Thoracic aorta (tissue), 2 donors: ENCODE measurements at regions not wholly inside any gene's neighbourhood (a gene's known extent, or its start where the extent isn't known, plus 50 kb on each side); places are given as distances from the start of the nearest gene placed in this dataset.

Experiments used
- ATAC-seq: fragments of 150-250 bp; one replicate; pipeline ENCODE4 v1.8.0; 2017; ENCODE audit warnings: low read depth; ENCODE audit not compliant: insufficient number of reproducible peaks, low FRiP score
- DNase-seq: peaks from one replicate; pipeline ENCODE4 v3.0.0-alpha.2; 2020; ENCODE audit warnings: low spot score
- H3K27ac ChIP-seq, 2 donors: fragments of 200-600 bp; sonication (generic); 1 replicate in 1 of 2; 2 replicates in 1 of 2; pipeline ENCODE4 v1.5.1; 2016; ENCODE audit warnings: mild to moderate bottlenecking in 2 of 2, moderate library complexity in 2 of 2
- H3K27me3 ChIP-seq: fragments of 200-600 bp; sonication (generic); replicated peaks from 2 replicates; pipeline ENCODE4 v1.6.0; 2016; ENCODE audit warnings: mild to moderate bottlenecking; ENCODE audit not compliant: insufficient read depth
- H3K36me3 ChIP-seq: fragments of 200-600 bp; sonication (generic); one replicate; pipeline ENCODE4 v1.5.1; 2016
- H3K4me1 ChIP-seq, 2 donors: fragments of 200-600 bp; sonication (generic); 1 replicate in 1 of 2; 2 replicates in 1 of 2; pipeline versions ENCODE4 v1.5.1 to v1.6.0; 2016; ENCODE audit warnings: low read depth in 2 of 2, mild to moderate bottlenecking in 1 of 2; ENCODE audit not compliant: control insufficient read depth in 1 of 2
- H3K4me3 ChIP-seq: fragments of 200-600 bp; sonication (generic); 2 replicates; pipeline ENCODE4 v1.5.1; 2016; ENCODE audit warnings: mild to moderate bottlenecking
- H3K9me3 ChIP-seq: fragments of 200-600 bp; sonication (generic); 2 replicates; pipeline ENCODE4 v1.5.1; 2016
- CTCF ChIP-seq: fragments of 200-600 bp; sonication (generic); IDR thresholded peaks from one replicate; pipeline ENCODE4 v1.5.1; 2019; ENCODE audit warnings: antibody characterized with exemption

DNA sequence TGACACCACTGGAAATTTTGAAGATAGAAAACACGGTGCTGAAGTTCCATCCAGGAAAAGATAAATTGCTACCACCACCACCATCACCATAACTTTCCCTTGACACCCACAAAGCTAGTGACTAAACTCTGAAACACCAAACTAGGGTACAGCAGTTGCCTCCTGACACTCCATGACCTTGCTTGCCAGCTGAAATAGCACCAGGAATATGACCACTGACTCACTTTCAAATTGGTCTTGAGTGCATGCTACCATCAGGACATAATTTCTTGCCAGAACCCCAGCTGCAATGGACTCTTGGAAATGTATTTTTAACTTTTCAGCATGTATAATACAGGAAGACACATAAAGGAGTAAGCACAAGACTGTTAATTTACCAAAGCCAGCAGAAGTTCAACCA is 283.3 kb downstream of the CENPC start:
- DNase-seq (no peak), ATAC-seq (no peak)
- H3K4me3 ChIP-seq, result no peak overlapping the region
- H3K9me3 ChIP-seq, result no peaks in the 10 kb centered on the region
- H3K36me3 ChIP-seq, result no peaks in the 10 kb centered on the region
- H3K27ac ChIP-seq, result no peak overlapping the region
- no peaks in the 10 kb centered on the region for H3K4me1 ChIP-seq
- TF ChIP-seq CTCF, result no peak
- no peaks in the 10 kb centered on the region for H3K27me3 ChIP-seq

DNA sequence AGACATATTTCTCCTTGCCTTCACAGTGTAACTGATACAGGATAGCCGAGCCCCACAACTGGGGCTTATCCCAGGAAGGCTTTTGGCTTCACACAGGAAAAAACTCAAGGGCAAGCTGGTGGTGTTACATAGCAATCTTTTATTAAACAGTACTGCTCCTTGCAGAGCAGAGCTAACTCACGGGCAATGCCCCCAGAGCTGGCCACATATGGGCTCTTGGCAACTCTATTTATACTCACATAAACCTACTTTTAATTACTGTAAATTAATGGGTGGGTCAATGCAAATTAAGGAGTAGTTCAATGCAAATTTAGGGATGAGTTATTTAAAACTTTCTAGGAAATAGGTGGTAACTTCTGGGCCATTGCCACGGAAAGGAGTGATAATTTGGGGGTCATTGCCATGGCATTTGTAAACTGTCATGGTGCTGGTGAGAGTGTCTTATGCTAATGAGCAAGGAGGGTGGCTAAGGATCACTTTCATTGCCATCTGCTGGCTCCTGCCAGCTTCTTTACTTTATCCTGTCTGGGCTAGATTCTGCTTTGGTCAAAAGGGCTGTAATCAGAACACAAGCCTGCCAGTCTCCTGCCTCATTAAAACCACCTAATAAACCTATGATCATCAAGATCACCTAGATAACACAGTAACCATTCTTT is 288.8 kb downstream of the CENPC start:
- ATAC-seq (no peak), DNase-seq (no peak)
- H3K9me3 ChIP-seq, result no peaks in the 10 kb centered on the region
- H3K27me3 ChIP-seq, result no peaks in the 10 kb centered on the region
- no peak overlapping the region for H3K4me3 ChIP-seq
- no peak overlapping the region for H3K27ac ChIP-seq
- no peaks in the 10 kb centered on the region for H3K36me3 ChIP-seq
- no peaks in the 10 kb centered on the region for H3K4me1 ChIP-seq
- no peak for TF ChIP-seq CTCF

DNA sequence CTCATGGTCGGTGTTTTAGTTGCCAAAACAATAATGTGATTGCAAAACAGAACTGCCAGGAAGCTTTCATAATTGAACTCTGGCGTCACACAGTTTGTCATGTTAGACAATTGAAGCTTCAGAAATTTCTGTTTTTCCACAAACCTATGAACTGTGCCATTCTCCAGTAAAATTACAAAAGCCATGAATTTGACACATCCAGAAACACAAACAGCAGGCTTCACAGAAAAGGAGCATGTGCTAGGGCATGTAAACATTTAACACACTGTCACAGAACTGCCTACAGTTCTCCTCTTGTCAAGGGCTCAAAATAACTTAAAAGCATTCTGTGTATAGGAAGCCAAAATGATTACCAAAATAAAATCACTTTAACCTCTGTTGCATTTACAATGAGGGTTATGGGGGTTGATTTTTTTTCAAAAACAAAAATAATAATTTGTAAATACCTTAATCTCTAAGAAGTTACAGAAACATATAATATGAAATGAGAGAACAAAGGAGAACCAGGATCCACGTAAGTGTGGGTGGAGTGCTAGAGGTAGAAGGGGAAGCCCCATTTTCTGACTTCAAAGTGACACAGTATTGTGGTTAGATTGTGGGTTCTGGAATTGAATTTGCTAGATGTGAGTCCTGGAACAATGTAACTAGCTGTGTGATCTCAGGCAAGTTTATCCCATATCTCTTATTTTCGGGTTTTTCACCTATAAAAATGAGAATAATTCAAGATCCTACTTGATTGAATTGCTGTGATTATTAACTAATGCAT is 295.0 kb downstream of the CENPC start:
- Histone ChIP-seq H3K27me3 (no peaks in the 10 kb centered on the region), H3K27ac (no peak overlapping the region), H3K36me3 (no peaks in the 10 kb centered on the region), H3K4me3 (no peak overlapping the region), H3K4me1 (no peaks in the 10 kb centered on the region), H3K9me3 (no peaks in the 10 kb centered on the region)
- no peak for ATAC-seq
- DNase-seq, result no peak
- no peak for TF ChIP-seq CTCF

DNA sequence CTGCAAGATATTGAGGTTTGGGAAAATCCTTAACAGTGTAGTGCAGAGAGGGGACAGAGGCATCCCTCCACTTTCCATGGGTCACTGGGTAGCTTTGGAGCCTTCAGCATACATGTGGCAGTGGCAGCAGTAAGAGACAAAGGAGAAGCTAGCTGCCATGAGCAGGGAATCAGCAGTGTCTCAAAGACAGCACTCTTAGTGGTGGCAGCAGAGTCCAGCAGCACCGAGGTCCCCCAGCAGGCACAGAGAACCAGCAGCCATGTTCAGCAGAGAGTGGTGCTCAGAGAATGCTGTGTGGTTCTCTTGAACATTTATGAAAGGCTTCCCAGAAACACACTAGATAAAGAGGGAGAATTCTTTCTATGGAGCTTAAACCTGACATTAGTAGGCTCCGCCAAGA is 308.5 kb downstream of the CENPC start:
- no peaks in the 10 kb centered on the region for H3K27me3 ChIP-seq
- no peaks in the 10 kb centered on the region for H3K9me3 ChIP-seq
- no peak overlapping the region for H3K27ac ChIP-seq
- DNase-seq (no peak), ATAC-seq (no peak)
- no peak overlapping the region for H3K4me3 ChIP-seq
- H3K4me1 ChIP-seq, result no peaks in the 10 kb centered on the region
- no peak for TF ChIP-seq CTCF
- no peaks in the 10 kb centered on the region for H3K36me3 ChIP-seq

- Histone ChIP-seq H3K4me1 (no peaks in the 10 kb centered on the region), H3K27ac (no peak overlapping the region), H3K4me3 (no peak overlapping the region), H3K9me3 (no peaks in the 10 kb centered on the region), H3K36me3 (no peaks in the 10 kb centered on the region), H3K27me3 (no peaks in the 10 kb centered on the region)
- TF ChIP-seq CTCF, result no peak
- ATAC-seq, result no peak
- DNase-seq, result no peak
These were observed 309.0 kb downstream of the CENPC start for GRCh38 chr4:67236318-67236717.
